Transverse colon (tissue), 4 donors: ENCODE measurements at regions not wholly inside any gene's neighbourhood (a gene's known extent, or its start where the extent isn't known, plus 50 kb on each side); places are given as distances from the start of the nearest gene placed in this dataset.

Source experiments
- POLR2AphosphoS5 ChIP-seq, 3 donors: sonication (generic); formaldehyde crosslinking; IDR thresholded peaks; one replicate each; pipeline ENCODE4 v1.6.1; 2016; ENCODE audit warnings: antibody characterized with exemption in 3 of 3
- TF ChIP-seq, protein P1 (sequence below), 5 experiments: fragments of 200-600 bp in 3 of 5; fragments of 450-650 bp in 2 of 5; sonication (generic) in 3 of 5; IDR thresholded peaks; 1 replicate in 2 of 5; 2 replicates in 3 of 5; pipeline ENCODE4 v1.5.1; 2016 to 2017; ENCODE audit warnings: antibody characterized with exemption in 5 of 5, inconsistent platforms in 3 of 5, mild to moderate bottlenecking in 2 of 5, moderate library complexity in 1 of 5

DNA sequence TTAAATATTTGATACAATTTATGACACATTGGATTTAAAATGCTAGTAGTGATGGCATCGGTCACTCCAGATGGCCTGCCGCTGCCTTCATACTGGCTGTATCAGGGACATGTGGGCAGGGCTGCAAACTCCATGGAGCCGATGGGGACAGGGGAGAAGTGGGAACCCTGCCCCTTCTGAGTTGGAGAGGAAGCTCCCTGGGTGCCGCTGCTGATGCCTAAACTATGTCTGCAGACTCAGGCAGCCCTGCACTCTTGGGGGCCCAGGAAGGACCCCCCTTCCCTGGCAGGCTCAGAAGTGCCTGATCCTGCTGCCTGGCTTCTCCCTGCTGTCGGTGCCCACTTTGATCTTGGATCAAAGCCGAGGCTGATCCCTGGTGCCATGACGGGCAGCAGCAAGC is 1522.1 kb downstream of the OTOL1 start:
- TF ChIP-seq, protein P1, sequence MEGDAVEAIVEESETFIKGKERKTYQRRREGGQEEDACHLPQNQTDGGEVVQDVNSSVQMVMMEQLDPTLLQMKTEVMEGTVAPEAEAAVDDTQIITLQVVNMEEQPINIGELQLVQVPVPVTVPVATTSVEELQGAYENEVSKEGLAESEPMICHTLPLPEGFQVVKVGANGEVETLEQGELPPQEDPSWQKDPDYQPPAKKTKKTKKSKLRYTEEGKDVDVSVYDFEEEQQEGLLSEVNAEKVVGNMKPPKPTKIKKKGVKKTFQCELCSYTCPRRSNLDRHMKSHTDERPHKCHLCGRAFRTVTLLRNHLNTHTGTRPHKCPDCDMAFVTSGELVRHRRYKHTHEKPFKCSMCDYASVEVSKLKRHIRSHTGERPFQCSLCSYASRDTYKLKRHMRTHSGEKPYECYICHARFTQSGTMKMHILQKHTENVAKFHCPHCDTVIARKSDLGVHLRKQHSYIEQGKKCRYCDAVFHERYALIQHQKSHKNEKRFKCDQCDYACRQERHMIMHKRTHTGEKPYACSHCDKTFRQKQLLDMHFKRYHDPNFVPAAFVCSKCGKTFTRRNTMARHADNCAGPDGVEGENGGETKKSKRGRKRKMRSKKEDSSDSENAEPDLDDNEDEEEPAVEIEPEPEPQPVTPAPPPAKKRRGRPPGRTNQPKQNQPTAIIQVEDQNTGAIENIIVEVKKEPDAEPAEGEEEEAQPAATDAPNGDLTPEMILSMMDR (IDR thresholded peaks at IDR 0.05) = no peak
- TF ChIP-seq POLR2AphosphoS5 (IDR thresholded peaks at IDR 0.05) = no peak
